ENCODE measurements at regions not wholly inside any gene's neighbourhood (a gene's known extent, or its start where the extent isn't known, plus 50 kb on each side); places are given as distances from the start of the nearest gene placed in this dataset.

DNA sequence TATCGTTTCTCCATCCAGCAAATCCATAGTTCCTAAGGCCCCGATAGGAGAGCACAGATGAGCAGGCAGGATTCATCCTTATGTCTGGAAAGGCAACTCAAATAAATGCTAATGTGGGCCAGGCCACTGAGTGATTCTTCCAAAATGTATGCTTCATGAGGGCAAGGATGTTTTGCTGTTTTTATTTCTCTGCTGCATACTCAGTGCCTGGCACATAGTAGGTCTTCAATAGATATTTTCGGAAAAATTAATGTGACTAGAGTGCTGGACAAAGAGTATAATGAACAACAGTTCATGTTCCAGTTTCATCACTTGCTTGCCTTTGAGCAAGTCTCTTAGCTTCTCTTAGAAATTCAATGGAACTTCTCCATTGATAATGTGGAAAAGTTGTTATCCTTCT lies 357.7 kb downstream of the PRDM2 start:
- DNase-seq (ENCODE audit: low read depth) = no peak
- no peak overlapping the region for H3K4me3 ChIP-seq (ENCODE audit: control insufficient read depth, low read depth, low read length)
- TF ChIP-seq CTCF (conservative IDR thresholded peaks at IDR 0.05; ENCODE audit: control insufficient read depth, insufficient read depth, low read depth, low read length) = no peak

DNA sequence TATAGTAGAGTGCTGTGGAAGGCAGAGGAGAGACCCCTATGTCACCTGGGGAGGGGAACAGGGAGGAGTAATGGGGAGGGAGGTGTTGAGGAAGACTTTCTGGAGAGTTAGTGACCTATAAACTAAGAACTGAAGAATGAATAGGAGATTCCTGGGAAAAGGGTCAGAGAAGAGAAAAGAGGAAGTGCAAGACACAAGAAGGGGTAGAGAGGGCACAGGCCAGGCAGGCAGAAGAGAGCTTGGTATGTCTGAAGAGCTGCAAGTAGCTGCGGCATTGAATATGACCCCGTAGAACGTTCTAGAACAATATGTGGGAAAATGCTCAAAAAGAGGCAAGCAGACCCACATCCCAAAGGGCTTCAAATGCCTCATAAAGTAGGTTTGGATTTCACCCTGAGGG lies 361.2 kb downstream of the PRDM2 start:
- H3K4me3 ChIP-seq (ENCODE audit: control insufficient read depth, low read depth, low read length) = no peak overlapping the region
- TF ChIP-seq CTCF (conservative IDR thresholded peaks at IDR 0.05; ENCODE audit: control insufficient read depth, insufficient read depth, low read depth, low read length) = no peak
- DNase-seq (ENCODE audit: low read depth) = no peak

- no peak overlapping the region for H3K4me3 ChIP-seq (ENCODE audit: control insufficient read depth, low read depth, low read length)
- TF ChIP-seq CTCF (conservative IDR thresholded peaks at IDR 0.05; ENCODE audit: control insufficient read depth, insufficient read depth, low read depth, low read length) = no peak
- DNase-seq (ENCODE audit: low read depth) = no peak
Observed at GRCh38 chr1:14061722-14062121, 361.7 kb downstream of the PRDM2 start.

- no peak for DNase-seq (ENCODE audit: low read depth)
- no peak for TF ChIP-seq CTCF (conservative IDR thresholded peaks at IDR 0.05; ENCODE audit: control insufficient read depth, insufficient read depth, low read depth, low read length)
- H3K4me3 ChIP-seq (ENCODE audit: control insufficient read depth, low read depth, low read length) = no peak overlapping the region
Observed at GRCh38 chr1:14062669-14063068, 362.7 kb downstream of the PRDM2 start.

- DNase-seq (ENCODE audit: low read depth) = no peak
- H3K4me3 ChIP-seq (ENCODE audit: control insufficient read depth, low read depth, low read length) = no peak overlapping the region
- no peak for TF ChIP-seq CTCF (conservative IDR thresholded peaks at IDR 0.05; ENCODE audit: control insufficient read depth, insufficient read depth, low read depth, low read length)
Observed at GRCh38 chr1:14064649-14065442, 364.9 kb downstream of the PRDM2 start.

GRCh38 chr1:14065486-14065885 lies 365.5 kb downstream of the PRDM2 start:
- TF ChIP-seq CTCF (conservative IDR thresholded peaks at IDR 0.05; ENCODE audit: control insufficient read depth, insufficient read depth, low read depth, low read length) = no peak
- DNase-seq (ENCODE audit: low read depth) = no peak

More at GRCh38 chr1:14065486-14065885, 365.5 kb downstream of the PRDM2 start:
- no peak overlapping the region for H3K4me3 ChIP-seq (ENCODE audit: control insufficient read depth, low read depth, low read length)
